Forelimb muscle (tissue), 1 donor: ENCODE measurements at regions not wholly inside any gene's neighbourhood (a gene's known extent, or its start where the extent isn't known, plus 50 kb on each side); places are given as distances from the start of the nearest gene placed in this dataset.
"Not testable (repeated sequence)": the region's sequence is repeated elsewhere in the genome, so short reads cannot be mapped to it uniquely, and the experiment has no call there.

ENCODE experiments used
- DNase-seq: peaks from one replicate; pipeline ENCODE4 v3.0.0-alpha.2; 2013; ENCODE audit warnings: low read depth

DNA sequence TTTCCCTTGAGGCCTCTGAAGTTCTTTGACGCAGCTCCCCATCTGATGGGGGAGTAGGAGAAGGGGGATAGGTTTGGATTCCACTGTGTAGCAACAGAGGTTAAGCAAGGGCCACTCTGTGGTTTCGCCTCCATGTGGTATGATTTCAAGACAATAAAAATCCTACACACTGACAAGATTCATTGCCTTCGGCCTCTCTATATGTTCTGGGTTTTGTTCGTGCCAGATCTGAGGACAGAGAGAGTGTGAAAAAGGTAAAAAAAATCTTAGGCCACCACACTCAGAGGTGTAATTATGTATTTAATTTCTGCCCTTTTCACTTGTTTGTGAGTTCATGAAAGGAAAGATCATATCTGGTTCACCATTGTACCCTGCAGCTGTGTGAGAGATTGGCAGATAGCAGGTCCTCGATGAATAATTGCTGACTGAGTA, 715.2 kb upstream of the ZNF608 start:
- DNase-seq, result no peak

DNA sequence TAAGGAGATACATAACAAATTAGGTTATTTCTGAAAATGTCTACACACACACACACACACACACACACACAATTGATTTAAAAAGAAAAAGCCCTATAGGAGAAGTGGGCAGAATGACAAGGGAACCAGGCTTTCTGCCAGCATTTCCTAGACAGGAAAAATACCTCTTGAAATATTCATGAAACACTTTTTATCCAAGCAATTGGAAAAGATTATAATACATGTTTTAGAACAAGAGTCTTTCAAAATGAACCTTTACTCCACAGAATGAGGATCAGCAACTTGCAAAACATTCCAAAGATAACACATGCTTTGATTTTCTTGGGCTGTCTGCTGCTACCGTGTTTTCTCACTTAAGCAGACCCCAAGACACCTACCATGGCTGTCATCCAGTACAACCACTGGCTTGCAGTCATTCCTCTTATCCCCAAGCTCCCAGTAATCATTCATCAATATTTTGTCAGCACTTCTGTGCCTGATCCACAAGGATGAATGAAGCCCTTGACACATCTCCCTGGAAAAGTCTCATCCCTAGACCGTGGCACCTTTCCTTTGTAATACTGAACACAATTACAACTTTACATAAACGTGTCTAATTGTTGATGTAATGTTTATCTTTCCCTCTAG, 717.1 kb upstream of the ZNF608 start:
- DNase-seq, result no peak

DNA sequence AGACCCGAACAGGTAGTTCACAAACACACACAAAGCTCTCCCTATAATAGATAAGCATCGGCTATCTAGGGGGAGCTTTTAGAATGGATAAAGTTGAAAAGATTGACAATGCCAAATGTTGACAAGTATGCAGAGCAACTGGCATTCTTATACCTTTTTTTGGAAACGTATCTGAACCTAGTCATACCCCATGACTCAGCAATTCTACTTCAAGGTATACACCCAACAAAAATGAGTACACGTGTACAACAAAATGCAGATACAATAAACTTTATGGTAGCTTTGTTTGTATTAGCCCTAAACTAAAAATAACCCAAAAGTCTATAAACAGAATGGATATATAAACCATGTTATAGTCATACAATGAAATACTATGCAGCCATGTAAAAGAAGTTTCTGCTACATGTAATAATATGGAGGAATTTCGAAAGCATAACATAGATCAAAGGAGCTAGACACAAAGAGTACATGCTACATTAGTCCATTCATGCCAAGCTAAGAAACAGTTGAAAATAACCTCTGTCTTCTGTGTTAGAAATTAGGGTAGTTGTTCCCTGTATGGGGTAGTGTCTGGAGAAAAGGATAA, 718.5 kb upstream of the ZNF608 start:
- DNase-seq, result no peak

DNA sequence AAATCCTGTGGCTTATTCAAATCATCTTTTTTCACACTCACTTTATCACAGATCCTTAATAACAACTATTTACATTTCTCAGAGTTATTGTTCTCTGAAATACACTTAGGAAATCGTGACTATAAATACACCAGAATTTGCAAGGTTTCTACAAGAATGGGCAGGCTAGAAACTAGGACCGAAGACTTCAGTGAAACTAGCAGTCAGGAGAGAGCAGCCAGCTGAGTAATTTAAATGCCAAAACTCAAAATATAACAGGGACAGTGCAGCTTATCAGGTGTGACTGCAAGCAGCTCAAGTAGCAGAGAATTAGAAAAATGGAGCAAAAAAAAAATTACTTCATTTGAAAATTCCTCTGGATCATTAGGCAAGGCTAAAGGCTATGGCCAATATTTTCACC, 719.3 kb upstream of the ZNF608 start:
- no peak for DNase-seq

DNA sequence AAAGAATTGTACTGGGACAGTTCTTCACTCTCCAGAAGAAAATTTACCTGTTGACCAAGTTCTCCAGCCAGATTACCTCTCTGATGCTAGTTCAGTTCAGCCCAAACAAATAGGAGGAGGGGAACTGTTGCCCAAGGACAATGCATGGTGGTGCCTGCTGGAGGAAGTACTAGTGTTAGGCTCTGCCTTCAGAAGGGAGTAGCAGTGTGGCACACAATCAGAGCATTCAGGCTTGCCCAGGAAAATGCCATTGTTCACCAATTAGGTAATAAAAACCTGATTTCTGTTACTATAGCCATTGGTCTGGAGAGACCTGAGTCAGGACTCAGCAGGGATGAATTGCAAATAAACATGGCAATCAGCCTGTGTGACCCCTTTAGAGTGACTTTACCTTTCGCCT, 720.8 kb upstream of the ZNF608 start:
- no peak for DNase-seq

DNA sequence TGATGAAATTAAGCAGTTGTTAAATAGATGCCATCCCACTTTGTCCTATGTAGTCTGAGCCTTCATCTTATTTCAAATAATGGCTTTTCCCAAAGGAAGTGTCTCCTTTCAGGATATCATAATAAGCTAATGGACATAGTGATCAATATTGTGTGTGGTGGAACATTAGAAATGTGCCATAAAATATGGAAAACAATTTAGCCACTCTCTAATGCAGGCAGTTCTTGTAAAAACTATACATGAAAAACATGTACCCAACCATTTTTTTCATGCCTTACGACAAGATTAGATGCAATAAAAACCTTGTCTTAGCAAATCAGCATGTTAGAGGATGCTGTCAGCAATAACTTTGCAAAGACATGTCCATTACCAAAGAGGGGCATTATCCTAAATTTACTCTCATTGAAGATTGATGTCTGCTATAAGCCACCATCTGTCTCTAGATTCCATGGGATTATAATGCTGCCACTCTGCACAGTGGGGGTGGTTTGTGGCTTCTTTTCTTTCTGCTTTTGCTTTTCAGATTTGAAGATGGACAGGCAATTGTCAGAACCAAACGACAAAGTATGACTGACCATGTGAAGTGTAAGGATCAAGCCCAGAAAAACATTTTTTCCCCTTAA, 724.0 kb upstream of the ZNF608 start:
- no peak for DNase-seq

DNA sequence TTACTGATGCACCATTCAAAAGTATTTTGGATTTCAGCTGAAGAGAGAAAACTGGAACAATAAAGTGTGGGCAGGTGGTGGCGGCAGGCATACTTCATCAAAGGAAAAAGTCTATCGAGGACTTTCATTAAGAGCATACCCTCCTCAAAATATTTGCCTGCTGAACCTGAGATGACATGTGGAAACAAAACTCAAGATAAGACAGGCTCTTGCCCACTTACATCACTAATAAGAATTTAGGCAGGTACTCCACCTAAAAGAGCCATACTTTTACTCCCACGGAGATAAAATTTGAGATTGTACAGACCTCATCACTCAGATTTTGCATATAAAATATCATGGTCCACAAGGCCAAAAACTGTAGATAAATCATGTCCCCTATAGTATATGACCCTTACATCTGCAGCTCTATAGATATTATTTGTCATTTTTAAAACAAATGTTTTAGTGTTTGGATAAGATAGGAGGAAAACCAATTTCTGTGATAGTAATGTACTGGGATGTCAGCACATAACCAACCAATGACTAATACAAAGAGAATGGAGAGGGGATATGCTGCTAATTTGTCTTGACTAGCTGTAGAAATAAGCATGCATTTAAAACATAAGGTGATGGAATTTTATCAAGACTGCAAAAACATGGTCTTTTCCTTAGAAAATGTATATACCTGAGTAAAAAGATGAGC, 730.6 kb upstream of the ZNF608 start:
- DNase-seq, result no peak

DNA sequence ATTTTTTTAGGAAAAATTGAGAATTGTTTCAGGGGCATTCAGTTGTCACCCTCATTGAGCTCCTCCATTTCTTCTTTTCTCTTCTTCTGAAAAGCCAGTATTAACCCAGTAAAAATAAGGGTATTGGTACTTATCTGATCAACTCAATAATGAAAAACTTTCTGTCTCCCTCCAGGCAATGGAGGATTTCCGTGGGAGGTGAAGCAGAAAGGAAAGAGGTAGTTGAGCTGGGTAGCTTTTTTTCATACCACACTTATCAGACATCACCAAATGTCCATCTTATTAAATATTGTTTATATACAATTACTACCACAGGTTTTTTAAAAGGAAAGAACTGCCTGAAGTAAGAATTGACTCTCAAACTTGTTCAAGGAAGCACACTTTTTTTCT, 731.1 kb upstream of the ZNF608 start:
- no peak for DNase-seq

DNA sequence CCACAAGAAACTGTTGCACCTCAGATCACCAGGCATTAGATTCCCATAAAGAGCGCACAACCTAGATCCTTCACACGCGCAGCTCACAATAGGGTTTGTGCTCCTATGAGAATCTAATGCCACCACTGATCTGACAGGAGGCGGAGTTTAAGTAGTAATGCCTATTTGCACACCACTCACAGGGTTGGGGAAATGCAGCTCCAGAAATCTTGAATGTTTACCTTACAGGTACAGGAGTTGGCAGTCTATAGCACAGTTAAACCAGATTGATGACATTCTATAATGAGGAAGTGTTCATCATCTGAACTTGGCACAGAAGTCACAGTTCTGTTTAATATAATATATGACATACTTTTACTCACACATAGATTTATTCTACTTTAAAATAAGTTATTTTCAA, 732.2 kb upstream of the ZNF608 start:
- DNase-seq, result no peak

DNA sequence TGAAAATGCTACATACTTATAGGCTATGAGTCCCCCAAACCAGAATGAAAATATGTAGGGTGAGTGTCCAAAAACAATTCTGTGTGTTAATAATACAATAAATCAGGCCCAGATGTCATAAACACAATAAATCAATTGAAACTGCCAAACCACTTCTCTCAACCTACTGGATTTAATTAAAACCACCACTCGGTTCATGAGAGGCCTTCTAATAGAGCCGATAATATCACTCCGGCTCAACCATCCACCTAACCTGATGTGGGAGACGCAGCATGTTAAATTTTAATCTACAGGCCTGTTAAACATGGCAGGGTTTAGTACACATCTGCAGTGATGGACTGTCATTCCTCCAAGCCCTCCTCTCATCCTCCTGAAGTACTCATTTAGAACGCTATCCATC, 734.5 kb upstream of the ZNF608 start:
- no peak for DNase-seq

DNA sequence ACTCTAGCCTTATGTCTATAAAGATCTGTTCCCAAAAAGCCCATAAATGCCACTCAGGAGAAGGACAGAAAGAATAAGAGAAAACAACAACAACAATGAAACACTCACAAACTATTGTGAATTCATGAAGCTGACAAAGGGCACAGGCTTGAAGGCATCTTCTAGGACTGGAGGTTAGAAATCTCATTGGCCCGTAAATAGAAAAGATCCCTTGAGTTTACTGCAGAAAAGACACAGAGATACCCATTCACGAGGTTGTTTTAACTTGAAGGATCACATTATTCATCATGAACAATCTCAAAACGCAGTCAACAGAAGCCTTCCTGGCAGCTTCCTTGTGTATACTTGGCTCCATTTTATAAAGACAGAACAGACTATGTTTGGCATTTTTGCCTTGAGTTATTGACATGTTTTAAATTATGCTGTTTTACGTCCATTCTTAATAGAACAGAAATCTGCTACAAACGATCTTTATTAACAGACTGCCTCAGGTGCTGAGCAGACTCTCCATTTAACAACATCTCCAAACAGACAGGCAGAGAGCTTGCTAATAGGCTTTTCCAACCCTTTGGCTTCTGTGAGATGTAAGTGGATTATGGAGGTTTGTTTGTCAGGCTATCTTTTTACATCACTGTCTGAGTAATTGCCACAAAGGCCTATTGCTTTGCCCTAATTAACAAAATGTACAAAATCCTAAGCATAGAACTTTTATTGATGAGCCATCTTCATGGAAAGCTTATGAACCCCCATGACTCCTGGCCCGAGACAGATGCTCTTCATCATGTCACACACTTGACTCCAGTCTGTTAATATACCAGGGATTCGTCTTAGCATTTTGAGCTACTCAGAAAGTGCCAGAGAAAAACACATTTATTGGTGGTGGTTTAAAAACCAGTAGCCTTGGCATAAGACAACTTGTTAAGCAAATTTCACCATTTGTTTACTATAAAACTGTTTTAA, 735.3 kb upstream of the ZNF608 start:
- no peak for DNase-seq

DNA sequence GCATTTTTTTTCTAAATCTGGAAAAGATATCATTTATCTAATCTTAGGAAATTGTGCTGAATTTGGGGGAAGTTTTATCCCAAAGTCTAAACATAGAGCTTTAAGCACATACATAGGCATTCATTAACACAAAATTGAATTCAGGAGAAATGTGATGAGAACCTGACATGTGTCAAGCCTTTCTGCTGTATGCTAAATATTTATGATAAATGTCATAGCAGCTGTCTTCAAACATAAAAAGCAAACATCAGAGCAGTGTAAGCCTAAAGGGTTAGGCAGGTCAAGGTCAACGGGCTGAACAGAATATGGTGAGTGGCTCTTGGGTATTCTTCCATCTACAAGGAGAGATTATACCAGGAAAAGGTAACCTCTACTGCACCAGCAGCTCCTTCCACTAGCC, 737.2 kb upstream of the ZNF608 start:
- DNase-seq, result no peak

DNA sequence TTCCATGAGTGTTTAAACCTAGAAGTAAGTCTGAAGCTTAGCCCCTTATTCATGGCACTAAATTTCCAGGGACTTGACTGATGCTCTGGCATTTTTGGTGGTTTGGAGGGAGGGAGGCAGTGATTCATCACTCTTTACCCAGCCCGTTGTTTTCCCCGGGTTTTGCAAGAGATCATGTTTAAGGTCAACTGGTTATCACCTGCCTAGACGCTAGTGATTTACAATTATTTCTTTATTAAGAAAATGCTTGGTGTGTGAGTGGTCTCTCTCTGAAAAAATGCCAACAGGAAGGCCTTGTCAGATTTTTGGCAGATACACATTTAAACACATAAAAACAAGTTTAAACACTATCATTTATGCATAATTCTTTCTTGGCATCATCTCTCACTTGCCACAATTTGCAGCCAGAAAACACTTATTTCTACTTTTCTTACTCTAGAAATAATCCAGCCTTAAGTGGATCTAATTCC, 737.9 kb upstream of the ZNF608 start:
- no peak for DNase-seq

DNA sequence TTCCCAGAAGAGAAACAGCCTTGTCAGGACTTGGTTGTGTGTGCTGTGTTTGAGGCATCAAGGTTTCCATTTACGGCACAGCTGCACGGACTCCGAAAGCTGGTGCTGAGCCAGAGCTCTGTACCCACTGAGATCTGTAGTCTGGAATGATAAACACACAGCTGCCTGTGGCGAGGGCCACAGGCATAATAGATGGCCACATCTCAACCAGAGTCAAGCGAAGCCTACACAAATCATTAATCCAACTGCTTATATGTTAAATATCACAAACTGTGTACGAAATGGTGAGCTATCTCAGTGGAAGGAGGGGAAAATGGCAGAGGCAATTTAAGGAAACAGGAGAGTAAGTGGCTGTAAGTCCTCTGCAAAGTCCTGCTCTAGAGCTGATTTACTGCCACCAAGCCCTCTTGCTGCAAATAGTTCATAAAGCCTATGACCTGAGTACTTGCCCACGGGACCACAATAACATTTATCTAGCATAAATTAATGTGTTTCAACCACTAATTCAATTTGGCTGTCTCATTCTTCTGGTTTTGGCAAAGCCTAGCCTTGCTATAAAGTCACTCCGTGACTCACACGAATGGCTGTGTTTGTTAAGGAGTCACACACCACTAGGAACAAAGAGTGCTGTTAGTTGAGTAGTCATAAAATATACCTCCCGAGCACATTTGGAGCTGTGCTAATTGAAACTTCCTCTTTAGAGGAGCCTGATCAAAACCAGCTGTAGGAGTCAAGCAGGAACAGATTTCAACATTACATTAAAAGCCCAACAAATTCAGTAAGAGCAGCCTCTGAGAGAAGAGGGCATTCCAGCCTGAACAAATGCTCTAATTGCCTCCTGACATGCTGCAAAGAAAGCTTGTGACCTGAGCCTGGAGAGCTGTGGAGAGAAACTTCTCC, 738.6 kb upstream of the ZNF608 start:
- peak; percentile 51 for DNase-seq

DNA sequence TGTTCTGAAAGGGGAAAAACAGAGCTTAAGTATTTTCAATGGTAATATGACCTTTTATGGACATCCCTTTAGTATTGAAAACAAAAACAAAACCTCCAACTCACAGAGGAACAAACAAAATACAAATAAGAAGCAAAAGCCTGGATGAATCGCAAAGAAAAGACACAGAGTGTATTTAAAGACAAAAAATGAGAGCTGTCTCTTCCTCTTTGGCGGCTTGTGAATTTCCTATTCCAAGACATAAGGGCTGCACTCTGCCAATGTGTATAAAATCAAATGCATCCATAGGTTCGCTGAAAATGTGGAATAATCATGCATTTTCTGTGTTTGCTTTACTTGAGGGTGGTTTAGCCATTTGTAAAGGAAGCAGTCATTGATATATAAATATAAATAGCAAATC, 739.3 kb upstream of the ZNF608 start:
- DNase-seq, result no peak

DNA sequence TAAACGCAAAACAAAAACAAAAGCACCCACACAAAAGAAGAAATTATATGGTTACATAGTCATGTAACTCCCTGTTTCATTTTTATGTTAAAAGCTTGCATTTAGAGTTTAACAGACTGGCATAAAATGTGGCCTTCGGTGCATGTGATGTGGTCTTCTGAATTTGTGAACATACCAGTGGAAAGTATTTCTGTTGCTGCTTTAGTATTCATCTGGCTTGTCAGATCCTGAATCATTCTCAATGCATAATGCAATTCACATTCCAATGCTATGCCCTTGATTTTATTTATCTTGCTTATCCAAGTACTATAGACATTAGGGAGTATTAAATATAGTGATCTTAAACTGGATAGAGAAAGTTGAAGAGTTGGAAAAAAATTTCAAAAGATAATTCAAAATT, 740.2 kb upstream of the ZNF608 start:
- DNase-seq, result no peak

DNA sequence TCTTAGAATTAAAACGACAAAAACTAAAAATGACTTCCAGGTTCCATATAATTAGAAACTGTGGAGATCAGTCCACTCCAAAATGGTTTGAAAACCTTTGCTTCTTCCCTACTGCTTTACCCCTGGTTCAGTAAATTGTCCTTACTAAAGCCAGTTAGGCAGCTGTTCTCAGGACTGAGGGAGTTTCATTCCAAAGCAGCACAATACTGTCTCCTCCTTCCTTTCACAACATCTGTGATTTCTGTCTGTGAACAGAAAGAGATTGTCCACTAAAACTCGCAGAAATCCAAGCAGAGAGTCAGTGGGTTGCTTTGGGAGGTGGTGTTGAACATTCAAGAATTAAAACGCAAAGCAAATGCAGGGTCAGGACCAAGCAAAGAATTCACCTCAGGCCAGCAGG, 740.8 kb upstream of the ZNF608 start:
- no peak for DNase-seq

DNA sequence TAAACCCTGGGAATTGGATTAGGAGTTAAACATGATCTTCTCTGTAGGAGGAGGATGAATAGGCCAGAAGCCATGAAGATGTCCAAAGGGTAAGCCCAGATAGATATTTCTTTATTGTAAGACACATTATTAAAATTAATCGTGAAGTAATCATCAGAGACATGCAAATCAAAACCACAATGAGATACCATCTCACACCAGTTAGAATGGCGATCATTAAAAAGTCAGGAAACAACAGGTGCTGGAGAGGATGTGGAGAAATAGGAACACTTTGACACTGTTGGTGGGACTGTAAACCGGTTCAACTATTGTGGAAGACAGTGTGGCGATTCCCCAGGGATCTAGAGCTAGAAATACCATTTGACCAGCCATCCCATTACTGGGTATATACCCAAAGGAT, 741.2 kb upstream of the ZNF608 start:
- DNase-seq, result not testable (repeated sequence)

DNA sequence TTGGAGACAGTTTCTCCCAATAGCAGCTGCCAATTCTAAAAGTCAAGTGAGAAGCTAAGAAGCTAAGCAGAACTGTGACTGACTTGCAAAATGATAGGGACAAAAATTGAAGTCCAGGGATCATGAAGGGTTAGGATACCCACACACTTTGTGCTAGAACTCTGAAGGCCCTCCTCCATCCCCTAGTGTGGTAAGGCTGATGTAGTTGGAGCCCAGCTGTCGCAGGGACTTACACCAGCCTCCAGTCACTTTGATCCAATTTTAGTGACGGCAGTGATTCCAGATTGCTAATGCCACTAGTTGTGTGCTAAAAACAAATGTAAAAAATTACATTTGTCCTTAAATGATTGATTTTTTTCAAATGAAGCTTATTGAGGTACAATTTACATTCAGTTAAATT, 742.7 kb upstream of the ZNF608 start:
- DNase-seq, result no peak

DNA sequence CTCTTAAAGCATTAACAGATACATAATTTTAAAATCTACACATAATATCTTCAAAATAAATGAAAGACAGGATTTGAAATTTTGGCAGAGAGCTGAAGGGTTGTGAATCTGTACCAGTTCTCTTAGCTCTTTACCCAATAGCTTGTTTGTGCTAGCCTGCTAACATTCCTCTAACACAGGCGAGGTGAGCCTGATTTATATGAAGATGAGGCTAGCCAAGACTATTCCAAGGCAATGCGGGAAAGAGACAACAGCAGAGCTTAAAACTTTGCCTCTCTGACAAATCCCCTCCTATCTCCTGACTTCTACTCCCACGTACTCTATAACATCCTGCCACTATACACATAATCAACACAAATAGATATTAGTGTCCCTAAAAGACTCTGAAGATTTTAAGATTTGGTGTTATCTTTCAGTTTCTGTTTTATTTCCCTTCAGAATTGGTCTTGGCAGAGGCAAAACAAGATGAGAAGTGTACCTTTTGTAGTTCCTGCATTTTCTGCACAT, 745.6 kb upstream of the ZNF608 start:
- DNase-seq, result no peak
